ENCODE measurements at regions not wholly inside any gene's neighbourhood (a gene's known extent, or its start where the extent isn't known, plus 50 kb on each side); places are given as distances from the start of the nearest gene placed in this dataset.
A peak's percentile ranks its signal among the peaks of the same experiment; 100 is the strongest.

GRCh38 chr3:25300141-25300540, 127.9 kb upstream of the RARB start:
- H3K9me3 ChIP-seq (ENCODE audit: low read length) = no peaks in the 10 kb centered on the region
- H3K27ac ChIP-seq (ENCODE audit: low read length) = no peak overlapping the region
- TF ChIP-seq SMC3 (conservative IDR thresholded peaks at IDR 0.05; ENCODE audit: poor library complexity) = no peak
- TF ChIP-seq POLR2AphosphoS5 (IDR thresholded peaks at IDR 0.05) = peak; percentile 15
- H3F3A ChIP-seq (ENCODE audit: insufficient read depth, low read length, poor library complexity, severe bottlenecking) = no peaks in the 10 kb centered on the region
- no peaks in the 10 kb centered on the region for H3K36me3 ChIP-seq (ENCODE audit: insufficient read depth, low read length)
- H4K20me1 ChIP-seq (ENCODE audit: insufficient read depth) = no peaks in the 10 kb centered on the region
- H3K4me2 ChIP-seq (ENCODE audit: low read length) = no peak overlapping the region
- H3K9ac ChIP-seq (ENCODE audit: low read length) = no peak overlapping the region
- H3K79me2 ChIP-seq (replicated peaks; ENCODE audit: insufficient read depth, low read length) = no peaks in the 10 kb centered on the region
- no peaks in the 10 kb centered on the region for H3K9me2 ChIP-seq (ENCODE audit: insufficient read depth, low read length)
- H2AFZ ChIP-seq (ENCODE audit: low read depth, low read length) = no peak overlapping the region
- no peak overlapping the region for H3K4me3 ChIP-seq (ENCODE audit: low read length)
- H3K27me3 ChIP-seq (ENCODE audit: insufficient read depth, low read depth, low read length) = no peaks in the 10 kb centered on the region

GRCh38 chr3:25304916-25305315, 123.1 kb upstream of the RARB start:
- Histone ChIP-seq H3K27ac (ENCODE audit: low read length) (no peak overlapping the region), H3F3A (ENCODE audit: insufficient read depth, low read length, poor library complexity, severe bottlenecking) (no peaks in the 10 kb centered on the region), H3K9ac (ENCODE audit: low read length) (no peak overlapping the region), H2AFZ (ENCODE audit: low read depth, low read length) (no peak overlapping the region), H3K4me2 (ENCODE audit: low read length) (no peak overlapping the region), H3K79me2 (replicated peaks; ENCODE audit: insufficient read depth, low read length) (no peaks in the 10 kb centered on the region), H3K27me3 (ENCODE audit: insufficient read depth, low read depth, low read length) (no peaks in the 10 kb centered on the region), H3K9me3 (ENCODE audit: low read length) (no peaks in the 10 kb centered on the region), H4K20me1 (ENCODE audit: insufficient read depth) (no peaks in the 10 kb centered on the region), H3K9me2 (ENCODE audit: insufficient read depth, low read length) (no peaks in the 10 kb centered on the region), H3K4me3 (ENCODE audit: low read length) (no peak overlapping the region), H3K36me3 (ENCODE audit: insufficient read depth, low read length) (no peaks in the 10 kb centered on the region)
- TF ChIP-seq TAF1 (IDR thresholded peaks at IDR 0.05; ENCODE audit: low read depth) (no peak), POLR2AphosphoS5 (IDR thresholded peaks at IDR 0.05) (no peak), MXI1 (conservative IDR thresholded peaks at IDR 0.05; ENCODE audit: poor library complexity, severe bottlenecking) (no peak), SMC3 (conservative IDR thresholded peaks at IDR 0.05; ENCODE audit: poor library complexity) (no peak), RAD21 (conservative IDR thresholded peaks at IDR 0.05) (no peak), EP300 (conservative IDR thresholded peaks at IDR 0.05; ENCODE audit: poor library complexity, severe bottlenecking) (no peak), REST (IDR thresholded peaks at IDR 0.05; ENCODE audit: borderline replicate concordance) (no peak), CTCF (IDR thresholded peaks at IDR 0.05; ENCODE audit: poor library complexity, severe bottlenecking) (no peak), EZH2 (IDR thresholded peaks at IDR 0.05; ENCODE audit: borderline replicate concordance, insufficient read depth, low read length, poor library complexity, severe bottlenecking) (no peak)

GRCh38 chr3:25306066-25306465, 122.0 kb upstream of the RARB start:
- Histone ChIP-seq H3F3A (ENCODE audit: insufficient read depth, low read length, poor library complexity, severe bottlenecking) (no peaks in the 10 kb centered on the region), H3K79me2 (replicated peaks; ENCODE audit: insufficient read depth, low read length) (no peaks in the 10 kb centered on the region), H3K9me2 (ENCODE audit: insufficient read depth, low read length) (no peaks in the 10 kb centered on the region), H3K27ac (ENCODE audit: low read length) (no peak overlapping the region), H3K9ac (ENCODE audit: low read length) (no peak overlapping the region), H4K20me1 (ENCODE audit: insufficient read depth) (no peaks in the 10 kb centered on the region), H3K9me3 (ENCODE audit: low read length) (no peaks in the 10 kb centered on the region), H2AFZ (ENCODE audit: low read depth, low read length) (no peak overlapping the region), H3K36me3 (ENCODE audit: insufficient read depth, low read length) (no peaks in the 10 kb centered on the region), H3K27me3 (ENCODE audit: insufficient read depth, low read depth, low read length) (no peaks in the 10 kb centered on the region), H3K4me3 (ENCODE audit: low read length) (no peak overlapping the region), H3K4me2 (ENCODE audit: low read length) (no peak overlapping the region)
- TF ChIP-seq RAD21 (conservative IDR thresholded peaks at IDR 0.05) (no peak), REST (IDR thresholded peaks at IDR 0.05; ENCODE audit: borderline replicate concordance) (no peak), MXI1 (conservative IDR thresholded peaks at IDR 0.05; ENCODE audit: poor library complexity, severe bottlenecking) (no peak), EZH2 (IDR thresholded peaks at IDR 0.05; ENCODE audit: borderline replicate concordance, insufficient read depth, low read length, poor library complexity, severe bottlenecking) (no peak), CTCF (IDR thresholded peaks at IDR 0.05; ENCODE audit: poor library complexity, severe bottlenecking) (no peak), POLR2AphosphoS5 (IDR thresholded peaks at IDR 0.05) (no peak), EP300 (conservative IDR thresholded peaks at IDR 0.05; ENCODE audit: poor library complexity, severe bottlenecking) (no peak), TAF1 (IDR thresholded peaks at IDR 0.05; ENCODE audit: low read depth) (no peak), SMC3 (conservative IDR thresholded peaks at IDR 0.05; ENCODE audit: poor library complexity) (no peak)
